ENCODE measurements at regions not wholly inside any gene's neighbourhood (a gene's known extent, or its start where the extent isn't known, plus 50 kb on each side); places are given as distances from the start of the nearest gene placed in this dataset.

- no peak for DNase-seq (ENCODE audit: low read depth in 3 of 3)
Measured at GRCh38 chr6:150712505-150713252, 113.0 kb downstream of the PLEKHG1 start.

DNA sequence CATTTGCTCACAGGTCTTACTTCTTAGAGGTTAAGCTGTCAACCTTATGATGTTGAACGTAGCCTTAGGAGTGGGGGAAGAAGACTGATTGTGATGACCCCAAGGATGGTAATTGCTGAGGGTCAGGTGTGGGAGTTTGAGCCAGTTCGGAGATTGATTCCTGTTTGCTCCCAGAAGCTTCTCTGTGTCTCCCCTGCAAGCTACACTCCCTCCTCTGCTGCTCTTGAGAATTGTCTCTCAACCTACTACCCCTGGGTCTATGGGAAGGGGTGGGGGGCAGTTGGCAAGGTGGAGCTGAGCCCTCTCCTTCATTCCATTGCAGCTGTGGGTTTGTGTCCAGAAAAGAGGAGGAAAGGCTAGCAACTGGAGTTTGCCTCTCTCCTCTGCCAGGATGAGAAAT lies 113.8 kb downstream of the PLEKHG1 start:
- DNase-seq (ENCODE audit: low read depth in 3 of 3): no peak

- DNase-seq (ENCODE audit: low read depth in 3 of 3): no peak
Measured at GRCh38 chr6:150713931-150714330, 114.2 kb downstream of the PLEKHG1 start.

- DNase-seq (ENCODE audit: low read depth in 3 of 3): no peak
Measured at GRCh38 chr6:150715133-150715532, 115.4 kb downstream of the PLEKHG1 start.

- DNase-seq (ENCODE audit: low read depth in 3 of 3): no peak
Measured at GRCh38 chr6:150717419-150717818, 117.7 kb downstream of the PLEKHG1 start.

- DNase-seq (ENCODE audit: low read depth in 3 of 3): no peak
Measured at GRCh38 chr6:150719099-150719766, 119.5 kb downstream of the PLEKHG1 start.

- DNase-seq (ENCODE audit: low read depth in 3 of 3): no peak
Measured at GRCh38 chr6:150719831-150720230, 120.1 kb downstream of the PLEKHG1 start.

- DNase-seq (ENCODE audit: low read depth in 3 of 3): no peak
Measured at GRCh38 chr6:150720774-150721233, 121.1 kb downstream of the PLEKHG1 start.

DNA sequence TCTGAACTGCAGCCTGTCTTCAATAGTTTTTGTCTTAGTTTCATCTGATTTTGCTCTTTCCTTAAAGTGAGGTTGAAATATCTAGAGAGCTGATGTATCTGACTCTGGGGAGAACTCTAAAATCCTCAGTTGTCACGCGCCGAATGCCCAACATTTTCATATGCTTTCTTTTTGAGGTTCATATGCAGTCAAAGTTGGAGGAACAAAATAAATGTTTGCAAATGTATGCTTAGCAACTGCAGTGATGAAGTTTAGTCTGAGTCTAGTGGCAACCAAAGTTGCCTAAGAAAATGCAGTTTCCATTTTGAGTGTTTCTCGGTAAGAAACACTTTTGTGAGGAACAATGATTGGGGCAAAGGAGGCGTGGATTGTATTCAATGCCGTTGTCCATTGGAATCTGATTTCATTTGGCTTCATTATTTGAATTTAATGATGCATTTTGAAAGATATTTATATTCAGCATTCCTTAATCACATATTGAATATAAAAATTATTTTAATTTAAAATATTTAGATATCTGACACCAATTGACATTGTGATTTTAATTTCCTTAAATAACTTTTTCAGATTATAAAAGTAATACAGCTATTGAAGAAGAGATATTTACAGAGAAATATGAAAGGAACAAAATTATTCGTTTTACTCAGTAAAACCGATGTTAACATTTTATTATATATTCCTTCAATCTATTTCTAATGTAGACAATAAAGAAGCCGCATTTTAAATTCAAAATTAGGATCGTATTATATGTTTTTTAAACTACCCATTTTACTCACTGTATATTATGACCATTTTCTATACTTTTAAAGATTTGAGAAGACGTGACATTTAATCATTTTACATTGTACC lies 122.0 kb downstream of the PLEKHG1 start:
- DNase-seq (ENCODE audit: low read depth in 3 of 3): no peak

- DNase-seq (ENCODE audit: low read depth in 3 of 3): no peak
Measured at GRCh38 chr6:150722614-150723344, 123.1 kb downstream of the PLEKHG1 start.

DNA sequence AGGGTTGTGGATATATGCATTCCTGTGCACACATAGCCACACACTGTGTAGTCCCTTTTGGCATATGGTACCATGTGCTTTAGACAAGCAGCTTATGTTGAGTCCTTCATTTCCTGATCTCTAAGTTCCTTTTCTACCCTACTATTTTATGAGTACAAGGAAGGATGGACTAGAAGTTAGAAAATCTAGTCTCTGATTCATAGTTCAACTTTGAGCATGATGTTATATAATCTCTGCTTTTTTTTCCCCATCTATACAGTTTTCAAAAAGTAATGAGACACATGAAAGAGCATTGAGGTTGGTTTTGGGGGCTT lies 123.6 kb downstream of the PLEKHG1 start:
- DNase-seq (ENCODE audit: low read depth in 3 of 3): no peak

DNA sequence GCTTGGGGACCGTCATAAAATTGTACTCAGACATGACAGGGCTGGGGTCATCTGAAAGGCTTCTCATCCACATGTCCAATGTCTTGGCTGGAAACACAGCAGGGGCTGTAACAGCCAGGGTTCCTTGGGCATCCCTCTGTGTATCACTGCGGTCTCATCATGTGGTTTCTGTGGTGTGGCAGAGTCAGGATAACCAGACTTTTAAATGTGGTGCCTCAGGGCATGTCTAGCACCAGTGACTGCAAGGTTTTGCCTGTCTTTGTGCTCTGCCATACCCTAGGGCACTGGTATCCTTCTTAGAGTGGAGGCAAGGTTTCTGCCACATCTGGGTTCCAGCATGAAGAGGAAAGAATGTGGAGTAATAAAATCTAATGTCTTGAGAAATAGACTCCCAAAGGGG lies 124.2 kb downstream of the PLEKHG1 start:
- no peak for DNase-seq (ENCODE audit: low read depth in 3 of 3)

- DNase-seq (ENCODE audit: low read depth in 3 of 3): no peak
Measured at GRCh38 chr6:150725795-150726194, 126.1 kb downstream of the PLEKHG1 start.

GRCh38 chr6:150729188-150729748 lies 129.6 kb downstream of the PLEKHG1 start:
- no peak for DNase-seq (ENCODE audit: low read depth in 3 of 3)

DNA sequence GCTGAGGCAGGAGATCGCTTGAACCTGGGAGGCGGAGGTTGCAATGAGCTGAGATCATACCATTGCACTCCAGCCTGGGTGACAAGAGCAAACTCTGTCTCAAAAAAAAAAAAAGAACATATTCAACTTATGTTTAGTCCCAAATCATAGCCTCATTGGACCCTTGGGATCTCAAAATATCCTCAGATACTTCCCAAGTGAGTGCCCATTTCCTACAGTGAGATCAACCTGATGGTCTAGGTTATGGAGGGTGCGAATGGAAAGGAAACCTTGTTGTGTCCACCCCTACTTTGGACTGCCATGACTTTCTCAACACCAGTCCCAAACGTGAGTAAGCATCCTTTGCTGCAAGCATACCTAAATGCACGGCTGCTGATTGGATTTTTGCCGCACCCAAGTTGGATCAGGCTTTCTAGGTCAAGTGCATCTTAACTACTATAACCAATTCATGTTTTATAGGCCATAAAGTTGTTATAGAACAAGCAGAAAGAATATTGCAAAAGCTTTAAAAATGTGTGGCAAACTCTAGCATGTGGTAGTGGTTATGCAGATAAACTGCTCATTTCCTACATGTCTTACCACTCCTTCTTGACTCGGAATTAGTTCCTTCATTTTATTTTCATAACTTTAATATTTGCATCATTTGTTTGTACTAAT lies 131.2 kb downstream of the PLEKHG1 start:
- DNase-seq (ENCODE audit: low read depth in 3 of 3): no peak

GRCh38 chr6:150732765-150733539 lies 132.6 kb upstream of the MTHFD1L start:
- no peak for DNase-seq (ENCODE audit: low read depth in 3 of 3)

DNA sequence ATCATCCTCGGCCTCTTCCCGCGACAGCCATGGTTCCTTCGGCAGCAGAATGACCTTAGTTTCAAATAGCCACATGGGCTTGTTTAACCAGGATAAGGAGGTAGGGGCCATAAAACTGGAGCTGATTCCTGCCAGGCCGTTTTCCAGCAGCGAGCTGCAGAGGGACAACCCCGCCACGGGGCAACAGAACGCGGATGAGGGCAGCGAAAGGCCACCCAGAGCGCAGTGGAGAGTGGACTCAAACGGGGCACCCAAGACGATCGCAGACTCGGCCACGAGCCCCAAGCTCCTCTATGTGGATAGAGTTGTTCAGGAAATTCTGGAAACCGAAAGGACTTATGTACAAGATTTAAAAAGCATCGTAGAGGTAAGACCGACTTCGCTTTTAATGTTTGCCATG lies 131.8 kb upstream of the MTHFD1L start:
- DNase-seq (ENCODE audit: low read depth in 3 of 3): no peak

DNA sequence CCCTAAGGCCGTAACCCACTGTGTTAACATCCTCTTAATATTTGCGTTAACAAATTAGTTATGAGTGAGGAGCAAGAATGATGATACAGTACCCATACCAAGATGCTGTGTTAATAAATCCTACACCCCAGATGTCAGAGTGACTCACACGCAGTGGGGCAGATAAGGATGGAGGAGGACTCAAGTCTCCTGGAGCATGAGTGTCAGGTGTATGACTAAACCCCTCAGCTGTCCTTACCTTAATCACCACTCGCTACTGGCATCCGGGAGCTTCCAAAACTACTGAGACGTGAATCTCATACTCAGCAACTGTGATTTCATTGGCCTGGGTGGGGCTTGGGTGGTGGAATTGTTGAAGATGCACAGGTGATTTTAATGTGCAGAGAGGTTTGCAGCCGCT lies 131.3 kb upstream of the MTHFD1L start:
- no peak for DNase-seq (ENCODE audit: low read depth in 3 of 3)

DNA sequence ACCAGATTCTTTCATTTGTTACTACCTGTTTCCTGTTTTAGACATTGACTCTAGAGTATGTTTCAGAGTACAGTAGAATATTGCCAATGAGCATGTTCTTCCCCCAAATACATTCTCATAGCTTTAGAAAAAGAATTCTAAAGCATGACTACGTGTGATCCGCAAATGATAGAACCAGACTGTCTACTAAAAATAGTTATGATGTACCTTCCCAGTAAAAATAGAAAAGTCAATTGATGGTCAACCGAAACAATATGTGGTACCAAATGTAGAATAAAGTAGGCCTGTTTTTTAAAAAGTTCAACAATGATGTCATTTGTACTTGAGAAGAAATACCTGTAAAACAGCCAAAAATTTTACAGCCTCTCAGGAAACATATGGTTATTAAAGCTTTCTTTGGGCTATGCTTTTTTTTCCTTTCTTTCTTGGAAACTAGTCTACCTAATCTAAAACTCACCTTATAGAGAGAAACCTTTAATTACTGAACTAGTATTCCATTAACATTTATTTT lies 130.1 kb upstream of the MTHFD1L start:
- no peak for DNase-seq (ENCODE audit: low read depth in 3 of 3)

DNA sequence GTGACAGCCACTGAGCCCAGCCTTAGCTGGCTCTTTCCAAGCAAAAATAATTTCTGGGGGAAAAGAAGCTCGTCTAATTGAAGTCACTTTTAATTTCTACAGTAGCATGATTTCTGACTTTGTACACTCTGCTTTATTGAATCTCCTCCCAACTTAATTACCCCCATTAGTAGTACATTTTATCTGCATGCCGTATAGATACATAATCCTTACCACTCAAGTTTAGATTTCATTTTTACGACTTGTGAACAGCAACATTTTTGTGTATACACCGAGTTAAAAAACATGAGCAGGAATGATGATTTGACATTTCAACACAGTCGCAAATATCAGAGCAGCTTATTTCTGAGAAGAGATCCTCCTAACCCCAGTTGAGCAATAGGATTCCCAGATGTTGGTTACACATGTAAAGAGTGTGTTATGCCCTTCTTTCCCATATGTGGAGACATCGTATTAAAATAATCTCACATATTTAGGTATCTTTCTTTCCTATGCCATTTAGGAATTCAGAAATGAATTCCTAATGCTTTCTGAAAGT lies 127.3 kb upstream of the MTHFD1L start:
- no peak for DNase-seq (ENCODE audit: low read depth in 3 of 3)
